Neural cell (in vitro differentiated cells): ENCODE measurements at regions not wholly inside any gene's neighbourhood (a gene's known extent, or its start where the extent isn't known, plus 50 kb on each side); places are given as distances from the start of the nearest gene placed in this dataset.

ENCODE experiments used
- H2AFZ ChIP-seq: fragments of 200-600, 300-800 bp; sonication (generic), shearing (Covaris generic); 2 replicates; pipeline ENCODE4 v1.6.0; 2014; ENCODE audit warnings: low read depth, mild to moderate bottlenecking, antibody characterized with exemption, low read length, moderate library complexity
- H3F3A ChIP-seq: fragments of 200-600 bp; shearing (Covaris generic); 2 replicates; pipeline ENCODE4 v1.6.1; 2016; ENCODE audit warnings: mild to moderate bottlenecking, moderate library complexity, mixed read lengths, antibody characterized with exemption, low read length; ENCODE audit not compliant: insufficient read depth, poor library complexity, severe bottlenecking
- H3K27ac ChIP-seq: fragments of 200-600, 300-800 bp; sonication (generic), shearing (Covaris generic); 2 replicates; pipeline ENCODE4 v1.5.1; 2014; ENCODE audit warnings: mild to moderate bottlenecking, low read length, moderate library complexity
- H3K27me3 ChIP-seq: fragments of 300-800, 200-600 bp; sonication (generic), shearing (Covaris generic); 2 replicates; pipeline ENCODE4 v1.6.0; 2014; ENCODE audit warnings: mild to moderate bottlenecking, low read depth, low read length, moderate library complexity; ENCODE audit not compliant: insufficient read depth
- H3K36me3 ChIP-seq: fragments of 300-800, 200-600 bp; sonication (generic), shearing (Covaris generic); 2 replicates; pipeline ENCODE4 v1.5.1; 2014; ENCODE audit warnings: mild to moderate bottlenecking, antibody characterized with exemption, low read length, moderate library complexity; ENCODE audit not compliant: insufficient read depth
- H3K4me2 ChIP-seq: fragments of 300-800, 200-600 bp; sonication (generic), shearing (Covaris generic); 2 replicates; pipeline ENCODE4 v1.6.0; 2014; ENCODE audit warnings: mild to moderate bottlenecking, low read length
- H3K4me3 ChIP-seq: fragments of 300-800, 200-600 bp; sonication (generic), shearing (Covaris generic); 2 replicates; pipeline ENCODE4 v1.5.1; 2014; ENCODE audit warnings: mild to moderate bottlenecking, low read length, moderate library complexity
- H3K79me2 ChIP-seq: fragments of 200-600 bp; shearing (Covaris generic); replicated peaks from 2 replicates; pipeline ENCODE4 v1.6.0; 2014; ENCODE audit warnings: mild to moderate bottlenecking, low read length, moderate library complexity; ENCODE audit not compliant: insufficient read depth
- H3K9ac ChIP-seq: fragments of 300-800, 200-600 bp; sonication (generic), shearing (Covaris generic); 2 replicates; pipeline ENCODE4 v1.6.1; 2016; ENCODE audit warnings: mild to moderate bottlenecking, low read length, mixed read lengths
- H3K9me2 ChIP-seq: fragments of 200-600 bp; shearing (Covaris generic); 2 replicates; pipeline ENCODE4 v1.6.1; 2016; ENCODE audit warnings: mild to moderate bottlenecking, low read length, mixed read lengths; ENCODE audit not compliant: insufficient read depth
- H3K9me3 ChIP-seq: fragments of 200-600, 300-800 bp; sonication (generic), shearing (Covaris generic); 2 replicates; pipeline ENCODE4 v1.6.1; 2016; ENCODE audit warnings: mild to moderate bottlenecking, mixed run types, low read length, moderate library complexity, mixed read lengths
- H4K20me1 ChIP-seq: fragments of 200-600 bp; shearing (Covaris generic); 2 replicates; pipeline ENCODE4 v1.6.1; 2016; ENCODE audit warnings: mild to moderate bottlenecking, mixed run types; ENCODE audit not compliant: insufficient read depth
- CTCF ChIP-seq: fragments of 450-650 bp; IDR thresholded peaks from 2 replicates; pipeline ENCODE4 v1.5.1; 2014; ENCODE audit warnings: antibody characterized with exemption, mild to moderate bottlenecking, moderate library complexity; ENCODE audit not compliant: poor library complexity, severe bottlenecking
- EP300 ChIP-seq: fragments of 450-650 bp; conservative IDR thresholded peaks from 2 replicates; pipeline ENCODE4 v1.6.1; 2014; ENCODE audit warnings: antibody characterized with exemption, mild to moderate bottlenecking, moderate library complexity; ENCODE audit not compliant: poor library complexity, severe bottlenecking
- EZH2 ChIP-seq: fragments of 200-600, 300-800 bp; shearing (Covaris generic), sonication (generic); IDR thresholded peaks from 2 replicates; pipeline ENCODE4 v1.6.1; 2014; ENCODE audit warnings: antibody characterized with exemption, low read length, borderline replicate concordance, mild to moderate bottlenecking; ENCODE audit not compliant: insufficient read depth, poor library complexity, severe bottlenecking
- MXI1 ChIP-seq: fragments of 450-650 bp; conservative IDR thresholded peaks from 2 replicates; pipeline ENCODE4 v1.6.1; 2014; ENCODE audit warnings: antibody characterized with exemption, mild to moderate bottlenecking; ENCODE audit not compliant: poor library complexity, severe bottlenecking
- POLR2AphosphoS5 ChIP-seq: IDR thresholded peaks from 2 replicates; pipeline ENCODE4 v1.6.1; 2012
- RAD21 ChIP-seq: fragments of 450-650 bp; conservative IDR thresholded peaks from 2 replicates; pipeline ENCODE4 v1.6.1; 2014; ENCODE audit warnings: antibody characterized with exemption, mild to moderate bottlenecking, moderate library complexity
- REST ChIP-seq: IDR thresholded peaks from 2 replicates; pipeline ENCODE4 v1.6.1; 2012; ENCODE audit warnings: borderline replicate concordance
- SMC3 ChIP-seq: fragments of 450-650 bp; conservative IDR thresholded peaks from 2 replicates; pipeline ENCODE4 v1.6.1; 2014; ENCODE audit warnings: antibody characterized with exemption, mild to moderate bottlenecking, moderate library complexity; ENCODE audit not compliant: poor library complexity
- TAF1 ChIP-seq: IDR thresholded peaks from 2 replicates; pipeline ENCODE4 v1.6.1; 2012; ENCODE audit warnings: low read depth

- Histone ChIP-seq H3K27me3 (no peaks in the 10 kb centered on the region), H3K9me3 (no peaks in the 10 kb centered on the region), H3F3A (no peaks in the 10 kb centered on the region), H3K9me2 (no peaks in the 10 kb centered on the region), H3K79me2 (no peaks in the 10 kb centered on the region), H2AFZ (no peak overlapping the region), H3K27ac (no peak overlapping the region), H3K36me3 (no peaks in the 10 kb centered on the region), H3K9ac (no peak overlapping the region), H3K4me2 (no peak overlapping the region), H4K20me1 (no peaks in the 10 kb centered on the region), H3K4me3 (no peak overlapping the region)
- TF ChIP-seq RAD21 = no peak
- no peak for TF ChIP-seq MXI1
- no peak for TF ChIP-seq REST
- TF ChIP-seq POLR2AphosphoS5 = no peak
- no peak for TF ChIP-seq SMC3
- TF ChIP-seq TAF1 = no peak
- no peak for TF ChIP-seq CTCF
- TF ChIP-seq EZH2 = no peak
- TF ChIP-seq EP300 = no peak
Measured at GRCh38 chr5:29993286-29993685, 1200.2 kb upstream of the CDH6 start.

GRCh38 chr5:29992248-29992647 lies 1201.2 kb upstream of the CDH6 start:
- TF ChIP-seq POLR2AphosphoS5 (no peak), CTCF (no peak), TAF1 (no peak), SMC3 (no peak), RAD21 (no peak), MXI1 (no peak)
- H3K79me2 ChIP-seq = no peaks in the 10 kb centered on the region
- H3K4me2 ChIP-seq = no peak overlapping the region

More at GRCh38 chr5:29992248-29992647, 1201.2 kb upstream of the CDH6 start:
- Histone ChIP-seq H3K4me3 (no peak overlapping the region), H3K27me3 (no peaks in the 10 kb centered on the region), H3K9me3 (no peaks in the 10 kb centered on the region), H4K20me1 (no peaks in the 10 kb centered on the region), H3K27ac (no peak overlapping the region), H3K9me2 (no peaks in the 10 kb centered on the region), H2AFZ (no peak overlapping the region), H3F3A (no peaks in the 10 kb centered on the region), H3K36me3 (no peaks in the 10 kb centered on the region), H3K9ac (no peak overlapping the region)
